Fibroblast of mammary gland (primary cell): ENCODE measurements at regions not wholly inside any gene's neighbourhood (a gene's known extent, or its start where the extent isn't known, plus 50 kb on each side); places are given as distances from the start of the nearest gene placed in this dataset.

Source experiments
- DNase-seq: peaks from one replicate; pipeline ENCODE4 v3.0.0-alpha.2; 2010; ENCODE audit warnings: low read depth
- H3K4me3 ChIP-seq: 2 replicates; pipeline ENCODE4 v1.5.1; 2011; ENCODE audit warnings: low read depth, mild to moderate bottlenecking, low read length, moderate library complexity; ENCODE audit not compliant: control insufficient read depth
- TF ChIP-seq, protein P1 (sequence below): conservative IDR thresholded peaks from 2 replicates; pipeline ENCODE4 v1.5.1; 2011; ENCODE audit warnings: low read depth, low read length, inconsistent platforms; ENCODE audit not compliant: control insufficient read depth, insufficient read depth

DNA sequence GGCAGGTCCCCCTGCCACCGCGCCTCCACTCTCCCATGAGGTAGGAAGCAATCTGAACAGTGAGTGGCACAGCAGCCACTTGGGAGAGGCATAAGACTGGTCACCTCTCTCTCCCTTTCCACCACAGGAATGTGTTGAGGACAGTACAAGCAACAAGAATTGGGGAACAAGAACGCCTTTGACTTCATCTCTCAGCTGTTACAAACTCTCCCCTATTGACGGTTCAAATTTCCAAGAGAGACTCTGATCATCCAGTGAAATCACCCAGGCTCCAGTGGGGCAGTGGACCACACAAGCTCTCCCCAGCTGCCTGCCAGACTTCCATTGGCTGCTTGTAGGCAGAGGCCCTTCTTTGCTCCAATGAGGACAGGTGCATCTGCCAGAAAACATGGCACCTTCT lies 249.9 kb upstream of the JUN start:
- no peak overlapping the region for H3K4me3 ChIP-seq
- TF ChIP-seq, protein P1, sequence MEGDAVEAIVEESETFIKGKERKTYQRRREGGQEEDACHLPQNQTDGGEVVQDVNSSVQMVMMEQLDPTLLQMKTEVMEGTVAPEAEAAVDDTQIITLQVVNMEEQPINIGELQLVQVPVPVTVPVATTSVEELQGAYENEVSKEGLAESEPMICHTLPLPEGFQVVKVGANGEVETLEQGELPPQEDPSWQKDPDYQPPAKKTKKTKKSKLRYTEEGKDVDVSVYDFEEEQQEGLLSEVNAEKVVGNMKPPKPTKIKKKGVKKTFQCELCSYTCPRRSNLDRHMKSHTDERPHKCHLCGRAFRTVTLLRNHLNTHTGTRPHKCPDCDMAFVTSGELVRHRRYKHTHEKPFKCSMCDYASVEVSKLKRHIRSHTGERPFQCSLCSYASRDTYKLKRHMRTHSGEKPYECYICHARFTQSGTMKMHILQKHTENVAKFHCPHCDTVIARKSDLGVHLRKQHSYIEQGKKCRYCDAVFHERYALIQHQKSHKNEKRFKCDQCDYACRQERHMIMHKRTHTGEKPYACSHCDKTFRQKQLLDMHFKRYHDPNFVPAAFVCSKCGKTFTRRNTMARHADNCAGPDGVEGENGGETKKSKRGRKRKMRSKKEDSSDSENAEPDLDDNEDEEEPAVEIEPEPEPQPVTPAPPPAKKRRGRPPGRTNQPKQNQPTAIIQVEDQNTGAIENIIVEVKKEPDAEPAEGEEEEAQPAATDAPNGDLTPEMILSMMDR, result no peak
- no peak for DNase-seq

DNA sequence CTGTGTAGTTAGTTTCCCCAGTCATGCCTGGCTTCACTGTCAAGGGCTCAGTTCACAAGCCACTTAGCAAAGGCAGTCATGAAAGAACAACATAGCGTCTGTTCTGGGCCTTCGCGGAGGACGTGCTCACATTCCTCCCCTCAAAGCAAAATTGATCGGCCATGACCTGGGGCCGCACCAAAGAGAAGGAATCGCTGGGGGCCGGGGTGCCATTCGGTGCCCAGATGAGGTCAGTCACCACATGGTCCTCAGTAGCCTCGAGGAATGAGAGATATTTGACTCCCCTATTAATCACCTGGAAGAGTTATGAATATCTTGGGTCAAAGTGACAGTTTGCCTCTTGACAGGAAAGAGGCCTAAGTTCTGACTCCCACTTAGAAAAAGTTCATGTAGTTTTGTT lies 251.1 kb upstream of the JUN start:
- TF ChIP-seq, protein P1, result no peak
- H3K4me3 ChIP-seq, result no peak overlapping the region
- DNase-seq, result no peak

DNA sequence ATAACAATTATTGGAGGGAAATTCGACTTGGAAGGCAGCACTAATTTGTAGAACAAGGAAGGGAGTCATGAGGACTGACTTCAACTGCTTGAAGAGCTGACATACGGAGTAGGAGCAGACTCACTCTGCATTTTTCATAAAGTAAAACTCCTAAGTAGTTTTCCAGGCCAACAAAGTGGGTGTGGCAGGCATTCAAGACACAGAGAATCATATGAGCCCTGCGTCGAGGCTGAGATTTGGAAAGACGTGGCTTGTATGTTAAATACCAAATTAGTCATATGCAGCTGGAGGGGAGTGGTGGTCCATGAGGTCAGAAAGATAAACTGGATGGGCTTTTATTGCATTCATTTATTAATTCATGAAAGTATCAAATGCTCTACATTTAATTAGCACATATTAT lies 255.7 kb upstream of the JUN start:
- TF ChIP-seq, protein P1, result no peak
- peak; percentile 52 for DNase-seq
- H3K4me3 ChIP-seq, result no peak overlapping the region

DNA sequence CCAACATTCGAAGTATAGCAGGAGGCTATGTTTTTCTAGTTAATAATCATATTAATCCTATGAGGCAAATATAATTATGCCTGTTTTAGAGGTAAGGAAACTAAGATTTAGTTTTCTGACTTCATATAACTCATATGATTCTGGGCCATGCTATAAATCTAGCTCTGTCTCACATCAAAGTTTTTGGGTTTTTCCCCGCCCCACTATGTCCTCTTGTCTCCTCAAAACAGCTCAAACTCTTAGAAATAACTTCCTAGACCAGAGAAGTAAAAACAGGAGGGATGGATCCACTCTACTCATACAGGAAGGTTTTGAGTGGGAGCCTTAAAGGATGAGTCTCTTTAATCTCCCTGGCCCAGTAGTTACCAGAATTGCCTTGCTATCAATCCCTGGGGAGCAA lies 256.4 kb upstream of the FGGY start:
- TF ChIP-seq, protein P1, result no peak
- DNase-seq, result no peak
- H3K4me3 ChIP-seq, result no peak overlapping the region

DNA sequence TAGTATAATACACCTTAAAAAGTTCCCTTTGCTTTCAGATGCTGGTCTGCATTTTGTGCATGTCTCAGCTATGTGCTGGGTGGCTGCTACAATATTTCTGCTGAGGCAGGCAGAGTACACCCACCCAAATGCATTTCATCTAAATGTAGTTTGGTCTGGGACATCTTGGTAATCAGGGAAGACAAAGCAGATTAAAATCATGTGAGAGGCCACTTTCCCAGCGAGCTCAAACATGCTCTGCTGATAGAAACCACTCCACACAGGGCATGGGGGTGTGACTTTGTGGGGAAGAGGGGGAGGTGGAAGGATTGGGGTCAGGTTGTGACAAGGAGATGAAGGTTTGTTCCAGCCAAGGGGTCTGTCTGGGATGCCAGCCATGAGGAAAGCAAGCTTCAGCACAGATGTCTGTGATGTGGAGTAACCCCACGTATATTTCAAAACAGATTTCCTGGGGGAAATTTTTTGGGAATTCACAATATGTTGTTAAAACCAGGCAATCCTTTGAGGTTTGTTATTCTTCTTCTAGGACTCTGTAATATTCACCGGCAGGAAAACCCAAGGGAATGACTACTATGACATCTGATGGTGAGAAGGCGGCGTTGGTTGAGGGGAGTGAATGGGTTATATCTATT lies 255.1 kb upstream of the FGGY start:
- TF ChIP-seq, protein P1, result no peak
- H3K4me3 ChIP-seq, result no peak overlapping the region
- DNase-seq, result peak; percentile 76

DNA sequence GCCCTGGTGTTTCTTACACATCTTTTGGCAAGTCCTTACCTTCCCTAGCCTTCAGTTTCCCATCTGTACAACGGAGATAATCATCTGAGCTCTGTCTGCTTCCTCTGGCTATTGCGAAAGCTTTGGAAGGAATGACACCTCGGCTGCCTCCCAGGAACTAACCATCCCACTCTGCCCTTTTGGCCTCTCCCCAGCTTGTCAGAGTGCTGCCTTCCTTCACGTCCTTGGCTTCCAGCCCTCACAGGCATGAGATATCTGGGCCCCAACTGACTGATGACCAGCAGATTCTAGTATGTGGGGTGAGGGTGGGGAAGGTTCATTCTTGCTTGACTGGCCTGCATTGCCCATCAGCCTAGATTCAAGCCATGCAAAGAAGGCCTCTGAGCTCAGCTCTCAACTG lies 253.1 kb upstream of the FGGY start:
- H3K4me3 ChIP-seq, result no peak overlapping the region
- peak; percentile 97 for DNase-seq
- TF ChIP-seq, protein P1, result no peak
